ENCODE measurements at regions not wholly inside any gene's neighbourhood (a gene's known extent, or its start where the extent isn't known, plus 50 kb on each side); places are given as distances from the start of the nearest gene placed in this dataset.

DNA sequence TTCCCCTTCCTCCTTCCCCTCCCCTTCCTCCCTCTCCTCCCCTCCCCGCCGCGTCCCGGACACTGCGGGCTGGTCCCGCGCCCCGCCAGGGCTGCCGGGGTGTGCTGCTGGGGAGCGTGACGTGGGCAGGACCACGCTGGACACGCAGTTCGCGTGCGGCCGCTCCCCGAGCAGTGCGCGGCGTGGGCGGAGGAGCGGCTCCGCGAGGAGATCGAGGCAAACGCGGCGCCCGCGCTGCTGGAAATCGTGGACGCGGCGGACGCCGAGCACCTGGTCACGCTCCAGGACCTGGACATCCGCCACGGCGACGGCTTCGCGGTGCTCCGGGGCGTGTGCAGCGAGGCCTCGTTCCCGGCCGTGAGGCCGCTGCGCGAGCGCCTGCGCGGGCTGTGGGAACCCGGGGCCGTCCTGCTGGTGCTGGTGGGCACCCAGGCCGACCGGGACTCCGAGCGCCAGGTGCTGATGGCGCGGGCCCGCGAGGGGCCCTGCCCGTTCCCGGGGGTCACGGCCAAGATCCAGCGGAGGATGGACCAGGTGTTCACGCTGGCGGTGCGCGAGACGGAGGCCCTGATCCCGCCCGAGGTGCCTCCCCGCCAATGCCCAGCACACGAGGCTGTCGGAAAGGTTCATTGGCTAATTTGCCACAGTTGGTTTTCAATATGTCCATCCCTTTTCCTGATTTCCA lies 84.3 kb downstream of the TNFAIP2 start:
- no peak for DNase-seq

DNA sequence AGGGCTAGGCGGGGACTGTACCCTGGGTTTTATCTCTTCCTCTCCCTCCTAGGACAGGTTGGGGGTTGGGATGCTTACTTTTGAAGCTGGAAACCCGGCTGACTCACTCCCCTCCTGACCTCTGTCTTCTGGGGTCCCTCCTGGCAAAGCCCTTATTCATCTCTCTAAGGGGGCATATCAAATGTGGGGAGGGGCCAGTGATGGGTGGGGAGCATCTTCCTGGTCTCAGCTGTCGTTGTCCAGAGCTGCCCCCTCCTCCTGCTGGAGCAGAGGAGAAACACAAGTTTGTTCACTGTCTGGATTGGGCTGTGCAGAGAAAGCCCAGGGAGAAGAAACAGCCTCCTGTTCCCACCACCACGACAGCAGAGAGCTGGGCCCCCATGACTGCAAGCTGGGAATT lies 85.8 kb downstream of the TNFAIP2 start:
- no peak for DNase-seq

DNA sequence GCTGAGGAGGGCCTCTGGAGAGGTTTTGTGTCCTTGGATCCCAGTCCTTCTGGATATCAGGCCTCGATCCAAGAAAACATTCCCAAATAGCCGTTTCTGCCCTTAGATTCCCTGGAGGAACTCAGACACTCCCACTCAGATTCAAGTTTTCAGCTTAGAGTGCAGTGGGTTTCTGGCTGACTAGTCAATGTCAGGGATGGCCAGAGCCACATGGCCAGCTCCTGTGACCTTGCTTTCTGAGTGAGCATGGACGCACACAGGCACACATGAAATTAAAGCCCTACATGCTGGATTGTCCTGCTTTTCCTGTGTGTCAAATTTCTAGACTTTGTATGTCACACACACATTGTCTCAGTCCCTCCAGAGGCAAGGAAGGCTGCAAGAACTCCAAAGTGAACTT lies 86.2 kb downstream of the TNFAIP2 start:
- no peak for DNase-seq

- no peak for DNase-seq
Observed at GRCh38 chr14:103213331-103213730, 90.1 kb downstream of the TNFAIP2 start.

- no peak for DNase-seq
Observed at GRCh38 chr14:103214461-103214958, 91.2 kb downstream of the TNFAIP2 start.

GRCh38 chr14:103216399-103216798 lies 93.1 kb downstream of the TNFAIP2 start:
- no peak for DNase-seq

- no peak for DNase-seq
Observed at GRCh38 chr14:103216857-103217256, 93.6 kb downstream of the TNFAIP2 start.

DNA sequence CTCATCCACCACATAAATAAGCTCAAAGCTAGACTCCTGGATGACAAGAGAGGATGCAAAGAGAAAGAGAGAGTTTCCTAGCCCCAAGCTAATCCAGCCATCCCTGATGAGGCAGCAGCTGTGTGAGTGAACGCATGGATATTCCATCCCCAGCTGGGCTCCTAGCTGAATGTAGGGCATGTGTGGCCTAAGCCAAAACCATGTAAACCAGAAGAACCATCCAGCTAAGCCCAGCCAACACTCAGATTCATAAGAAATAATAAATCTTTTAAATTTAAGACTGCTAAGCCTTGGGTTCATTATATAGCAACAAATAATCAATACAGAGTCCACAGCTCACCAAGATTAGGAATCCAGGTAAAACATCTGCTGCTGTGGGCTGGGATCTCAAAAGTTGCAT lies 94.3 kb downstream of the TNFAIP2 start:
- no peak for DNase-seq

- no peak for DNase-seq
Observed at GRCh38 chr14:103220134-103220981, 97.1 kb downstream of the TNFAIP2 start.

GRCh38 chr14:103220982-103221641 lies 97.9 kb downstream of the TNFAIP2 start:
- no peak for DNase-seq

- DNase-seq: no peak
Observed at GRCh38 chr14:103221781-103222358, 98.6 kb downstream of the TNFAIP2 start.

GRCh38 chr14:103223818-103224352 lies 100.6 kb downstream of the TNFAIP2 start:
- no peak for DNase-seq

DNA sequence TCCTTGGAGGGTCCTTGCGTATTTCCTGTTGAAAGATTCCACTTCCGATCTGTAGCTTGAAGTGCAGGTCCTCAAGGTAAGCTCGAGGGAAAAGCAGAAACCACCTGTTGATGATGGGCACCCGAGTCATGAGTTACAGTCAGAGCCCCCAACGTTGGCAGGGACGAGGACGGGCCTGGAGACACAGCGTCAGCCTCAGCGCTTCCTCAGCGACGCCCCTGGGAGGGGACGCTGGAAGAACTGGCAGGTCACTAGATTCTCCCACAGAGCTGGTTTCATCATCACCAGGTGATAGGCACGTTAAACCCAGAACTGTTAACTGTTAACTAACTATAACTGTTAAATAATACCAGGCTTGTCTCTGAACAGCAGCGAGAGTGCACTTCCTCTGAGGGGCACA lies 101.8 kb downstream of the TNFAIP2 start:
- DNase-seq: no peak

- no peak for DNase-seq
Observed at GRCh38 chr14:103225476-103225875, 102.2 kb downstream of the TNFAIP2 start.

DNA sequence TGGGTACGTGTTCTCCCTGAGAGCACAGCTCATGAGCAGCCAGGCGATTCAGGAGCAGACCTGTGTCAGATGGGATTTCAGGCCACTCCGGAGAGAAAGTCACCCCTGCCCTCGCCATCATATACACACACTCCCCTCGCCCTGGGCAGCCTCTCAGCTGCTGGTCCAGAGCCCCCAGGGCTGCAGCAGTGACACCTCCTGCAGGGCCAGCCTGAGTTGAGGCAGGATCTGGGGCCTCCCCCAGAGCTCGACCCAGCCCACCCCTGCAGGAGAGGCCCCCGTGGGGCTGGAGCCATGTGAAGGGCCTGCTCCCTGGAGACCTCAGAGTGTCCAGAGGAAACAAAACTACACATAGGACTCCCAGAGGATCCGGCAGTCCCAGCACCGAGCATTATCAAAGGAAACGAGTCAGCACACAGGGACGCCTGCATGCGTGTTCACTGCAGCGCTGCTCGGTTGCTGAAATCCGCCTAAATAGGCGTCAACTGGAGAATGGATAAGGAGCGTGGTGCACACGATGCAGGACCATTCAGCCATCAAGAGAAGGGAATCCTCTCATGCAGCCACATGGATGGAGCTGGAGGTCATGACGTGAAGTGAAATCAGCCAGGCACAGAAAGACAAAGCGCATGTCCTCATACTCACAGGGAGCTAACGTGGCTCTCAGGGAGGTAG lies 104.0 kb downstream of the TNFAIP2 start:
- no peak for DNase-seq

DNA sequence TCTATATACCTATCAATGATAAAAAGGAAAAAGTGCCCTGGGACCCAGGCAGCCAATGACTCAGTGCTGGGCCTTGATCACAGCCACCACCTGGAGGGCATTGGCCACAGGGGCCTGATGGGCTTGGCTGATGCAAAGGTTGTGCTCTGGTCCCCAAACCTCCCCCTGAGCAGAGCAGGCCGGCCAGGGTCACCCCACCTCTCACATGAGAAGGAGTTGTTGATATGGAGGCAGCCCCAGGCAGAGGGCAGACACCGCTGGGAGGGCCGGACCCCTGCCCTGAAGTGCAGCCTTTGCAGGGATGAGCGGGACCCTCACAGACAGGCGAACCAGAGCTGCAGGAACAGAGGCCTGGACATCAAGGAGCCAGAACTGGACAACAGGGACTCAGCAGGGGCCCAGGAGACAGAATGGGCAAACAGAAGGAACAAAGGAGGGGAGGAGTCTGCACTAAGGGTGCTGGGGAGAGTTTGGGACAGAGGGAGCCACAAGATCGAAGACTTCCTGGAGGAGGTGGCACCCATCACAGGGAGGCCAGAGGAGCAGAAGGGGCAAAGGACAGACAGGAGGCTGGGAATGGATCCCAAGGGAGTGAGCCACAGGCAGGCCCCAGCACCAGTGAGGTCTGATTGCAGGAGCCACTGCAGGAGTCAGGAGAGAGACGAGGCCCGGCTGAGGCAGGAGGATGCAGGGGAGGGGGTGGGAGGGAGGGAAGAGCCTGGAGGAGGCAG lies 105.0 kb downstream of the TNFAIP2 start:
- no peak for DNase-seq

DNA sequence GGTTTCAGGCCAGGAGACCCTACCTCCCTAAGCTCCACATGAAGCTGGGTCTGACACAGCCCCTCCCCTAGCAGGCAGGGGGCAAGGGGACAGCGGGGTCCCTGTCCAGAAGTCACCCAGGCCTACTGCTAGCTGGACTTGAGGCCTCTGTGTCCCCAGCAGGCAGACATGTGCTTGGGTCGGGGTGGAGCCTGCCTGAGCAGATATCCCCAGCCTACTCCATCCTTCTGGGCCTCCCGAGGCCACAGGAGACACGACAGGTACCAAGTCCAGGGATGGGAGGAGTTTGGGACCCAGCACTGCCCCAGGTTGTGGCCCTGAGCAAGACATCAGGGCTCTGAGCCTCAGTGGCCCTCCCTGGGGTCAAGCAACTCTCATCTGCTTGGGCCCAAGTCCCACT lies 105.2 kb upstream of the EIF5 start:
- DNase-seq: no peak

GRCh38 chr14:103230021-103230420 lies 104.0 kb upstream of the EIF5 start:
- DNase-seq: no peak

DNA sequence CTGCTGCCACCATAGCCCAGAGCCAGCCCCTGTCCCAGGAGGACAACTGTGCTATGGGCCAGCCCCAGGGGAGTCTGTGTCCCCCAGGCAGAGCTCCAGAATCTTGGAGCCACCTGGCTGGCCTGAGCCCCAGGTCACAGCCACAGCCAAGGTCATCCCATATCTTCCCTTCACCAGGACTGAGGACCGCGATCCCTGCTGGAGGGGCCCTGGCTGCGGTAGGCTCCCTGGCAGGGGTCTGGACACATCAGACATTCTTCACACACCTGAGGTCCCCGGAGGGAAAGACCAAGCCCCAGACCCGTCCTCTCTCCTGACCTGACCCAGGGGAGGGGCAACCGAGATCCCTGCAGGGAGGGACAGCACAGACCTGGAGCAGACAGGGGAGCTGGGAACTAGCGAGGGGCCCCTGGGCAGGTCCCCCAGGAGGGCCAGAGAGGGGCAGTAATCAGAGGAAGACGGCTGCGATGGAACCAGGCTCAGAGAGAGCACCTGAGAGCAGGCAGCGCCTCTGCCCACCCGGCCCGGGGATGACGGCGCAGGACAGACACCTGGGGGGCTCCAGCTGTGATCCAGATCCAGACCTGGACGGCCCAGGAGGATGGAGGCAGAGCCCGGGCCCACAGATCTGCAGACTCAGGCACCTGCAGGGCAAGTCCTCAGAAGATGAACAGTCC lies 103.2 kb upstream of the EIF5 start:
- DNase-seq: no peak

DNA sequence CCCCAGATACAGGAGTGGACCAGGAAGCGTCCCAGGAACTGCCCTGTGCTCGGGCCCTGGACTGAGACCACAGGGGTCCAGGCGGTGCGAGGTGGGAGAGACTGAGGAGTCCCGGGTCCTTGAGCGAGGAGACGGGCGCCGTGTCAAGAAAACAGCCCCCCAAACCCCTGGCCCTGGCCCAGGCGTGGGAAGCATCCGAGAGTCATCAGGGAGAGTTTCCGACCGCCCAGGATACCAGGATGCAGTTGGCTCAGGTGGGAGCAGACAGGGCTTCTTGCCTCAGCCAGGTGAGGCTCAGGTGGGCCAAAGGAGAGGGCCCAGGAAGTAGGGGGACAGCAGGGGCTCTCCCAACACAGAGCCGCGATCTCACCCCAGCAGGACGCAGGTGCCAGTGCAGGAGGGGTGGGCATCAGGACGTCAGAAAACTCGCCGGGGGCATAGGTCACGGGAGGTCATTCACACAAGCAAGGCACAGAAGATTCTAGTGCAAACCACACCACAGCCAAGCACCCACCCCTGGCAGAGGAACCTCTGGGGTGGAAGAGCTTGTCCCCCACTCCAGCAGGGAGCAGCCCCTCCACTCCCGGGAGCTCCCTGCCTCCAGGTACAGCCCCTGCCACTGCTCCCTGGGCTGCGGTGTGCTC lies 102.5 kb upstream of the EIF5 start:
- no peak for DNase-seq
